HCT116 (cell line): ENCODE measurements at regions not wholly inside any gene's neighbourhood (a gene's known extent, or its start where the extent isn't known, plus 50 kb on each side); places are given as distances from the start of the nearest gene placed in this dataset.

Experiments
- ATAC-seq: fragments of 200-7000 bp; cut with Tn5 transposase; 2 replicates; pipeline ENCODE4 v1.9.1; 2020; ENCODE audit warnings: mild to moderate bottlenecking, moderate library complexity
- BruUV-seq: library from RNA; stranded (reverse); fragments of 400-500 nt; replicated peaks from 2 replicates; lab custom pipeline; 2021; lab: Mats Ljungman, UMichigan
- CTCF ChIA-PET: fragments of 300-600 bp; sonication (Branson Sonifier 250); formaldehyde crosslinking; loops from one replicate; lab custom pipeline; 2021; ENCODE audit warnings: antibody characterized with exemption; lab: Charles Lee
- POLR2A ChIA-PET: fragments of 300-600, 350-600 bp; sonication (Branson Sonifier 250); formaldehyde crosslinking; loops from one replicate; lab custom pipeline; 2021; ENCODE audit warnings: antibody characterized with exemption; lab: Charles Lee
- RAD21 ChIA-PET, 2 experiments: fragments of 300-600 bp; sonication (Branson Sonifier 250); formaldehyde crosslinking; loops; one replicate each; lab custom pipeline; 2023; ENCODE audit warnings: low total read pairs in 2 of 2; ENCODE audit not compliant: uncharacterized antibody in 2 of 2, unreplicated experiment in 2 of 2, low non-redundant PET in 1 of 2; lab: Charles Lee
- DNase-seq: peaks from one replicate; pipeline ENCODE4 v3.0.0-alpha.2; 2010; ENCODE audit warnings: low read depth, low spot score
- H2AFZ ChIP-seq: fragments of 200-600 bp; shearing (Covaris generic), sonication (generic); 2 replicates; pipeline ENCODE4 v1.6.1; 2017; ENCODE audit warnings: low read depth, mixed run types, mixed read lengths, antibody characterized with exemption, low read length; ENCODE audit not compliant: poor library complexity, severe bottlenecking
- H3K27ac ChIP-seq: 2 replicates; pipeline ENCODE4 v1.5.1; 2012; ENCODE audit warnings: low read depth, low read length
- H3K27me3 ChIP-seq: fragments of 200-600 bp; sonication (generic); 2 replicates; pipeline ENCODE4 v1.6.1; 2016; ENCODE audit warnings: mixed run types, low read length, mixed read lengths; ENCODE audit not compliant: insufficient read depth
- H3K36me3 ChIP-seq, 2 experiments: fragments of 200-500 bp in 1 of 2; fragments of 200-600 bp in 1 of 2; sonication (Bioruptor generic) in 1 of 2; sonication (generic) in 1 of 2; 2 replicates each; pipeline versions ENCODE4 v1.5.1 to v1.6.1; 2014 to 2016; ENCODE audit warnings: low read length in 2 of 2, inconsistent platforms in 1 of 2, mixed read lengths in 1 of 2, mixed run types in 1 of 2; ENCODE audit not compliant: insufficient read depth in 2 of 2, control insufficient read depth in 1 of 2
- H3K4me1 ChIP-seq, 2 experiments: fragments of 200-600 bp in 1 of 2; sonication (generic) in 1 of 2; 2 replicates each; pipeline versions ENCODE4 v1.5.1 to v1.6.1; 2012 to 2017; ENCODE audit warnings: low read length in 2 of 2, inconsistent platforms in 1 of 2, mild to moderate bottlenecking in 1 of 2, mixed read lengths in 1 of 2, mixed run types in 1 of 2, moderate library complexity in 1 of 2; ENCODE audit not compliant: insufficient read depth in 2 of 2, control insufficient read depth in 1 of 2
- H3K4me2 ChIP-seq: fragments of 200-600 bp; sonication (generic); 2 replicates; pipeline ENCODE4 v1.6.1; 2017; ENCODE audit warnings: mixed run types, low read length, mixed read lengths
- H3K4me3 ChIP-seq, 2 experiments: fragments of 200-600 bp in 1 of 2; sonication (generic) in 1 of 2; replicated peaks in 1 of 2; 2 replicates each; pipeline ENCODE4 v1.5.1; 2011 to 2016; ENCODE audit warnings: low read length in 2 of 2, control low read depth in 1 of 2, low read depth in 1 of 2, mild to moderate bottlenecking in 1 of 2, mixed read lengths in 1 of 2, mixed run types in 1 of 2
- H3K79me2 ChIP-seq: fragments of 200-600 bp; sonication (generic); 2 replicates; pipeline ENCODE4 v1.6.1; 2017; ENCODE audit warnings: mild to moderate bottlenecking, mixed run types, low read length, moderate library complexity, mixed read lengths; ENCODE audit not compliant: insufficient read depth
- H3K9ac ChIP-seq: fragments of 200-600 bp; sonication (generic); 2 replicates; pipeline ENCODE4 v1.6.1; 2016; ENCODE audit warnings: low read length, mixed read lengths
- H3K9me2 ChIP-seq: fragments of 200-600 bp; sonication (generic), shearing (Covaris generic); 2 replicates; pipeline ENCODE4 v1.6.1; 2017; ENCODE audit warnings: mixed run types, mild to moderate bottlenecking, moderate library complexity; ENCODE audit not compliant: insufficient read depth
- H3K9me3 ChIP-seq, 2 experiments: fragments of 200-500 bp in 1 of 2; fragments of 200-600 bp in 1 of 2; sonication (Bioruptor generic) in 1 of 2; sonication (generic) in 1 of 2; 2 replicates each; pipeline ENCODE4 v1.6.1; 2014 to 2017; ENCODE audit warnings: low read length in 2 of 2, mixed read lengths in 2 of 2, inconsistent platforms in 1 of 2, low read depth in 1 of 2, mild to moderate bottlenecking in 1 of 2, mixed run types in 1 of 2, moderate library complexity in 1 of 2; ENCODE audit not compliant: control insufficient read depth in 1 of 2, insufficient read depth in 1 of 2
- H4K20me1 ChIP-seq: fragments of 200-600 bp; sonication (generic), shearing (Covaris generic); 2 replicates; pipeline ENCODE4 v1.6.1; 2017; ENCODE audit warnings: mixed run types, mild to moderate bottlenecking, moderate library complexity; ENCODE audit not compliant: insufficient read depth
- EZH2 ChIP-seq: fragments of 200-600 bp; sonication (generic); IDR thresholded peaks from 2 replicates; pipeline ENCODE4 v1.6.1; 2017; ENCODE audit warnings: antibody characterized with exemption, mixed run types
- POLR2AphosphoS5 ChIP-seq: IDR thresholded peaks from 2 replicates; pipeline ENCODE4 v1.6.1; 2011; ENCODE audit warnings: mild to moderate bottlenecking, low read depth, low read length, moderate library complexity
- SIN3A ChIP-seq: IDR thresholded peaks from 2 replicates; pipeline ENCODE4 v1.6.1; 2012; ENCODE audit warnings: low read depth
- ZFX ChIP-seq: fragments of 450-650 bp; IDR thresholded peaks from 2 replicates; pipeline ENCODE4 v1.6.1; 2017
- intact Hi-C: fragments of 100-400 bp; cut with micrococcal nuclease; formaldehyde crosslinking; loops from 2 replicates; pipeline ENCODE4 v1.10.0; 2022
- TF ChIP-seq, protein P1 (sequence below): IDR thresholded peaks from 2 replicates; pipeline ENCODE4 v1.6.1; 2012
- TF ChIP-seq, protein P2 (sequence below): IDR thresholded peaks from 2 replicates; pipeline ENCODE4 v1.6.1; 2011; ENCODE audit warnings: mild to moderate bottlenecking, low read length, moderate library complexity; ENCODE audit not compliant: insufficient replicate concordance; ENCODE audit errors: extremely low read depth
- TF ChIP-seq, protein P3 (sequence below), 3 experiments: fragments of 200-600 bp in 1 of 3; sonication (generic) in 1 of 3; IDR thresholded peaks in 2 of 3; conservative IDR thresholded peaks in 1 of 3; 2 replicates each; pipeline ENCODE4 v1.5.1; 2012 to 2017; ENCODE audit warnings: low read depth in 2 of 3, low read length in 2 of 3, antibody characterized with exemption in 1 of 3, borderline replicate concordance in 1 of 3, control low read depth in 1 of 3, mild to moderate bottlenecking in 1 of 3, mixed read lengths in 1 of 3, mixed run types in 1 of 3, moderate library complexity in 1 of 3; ENCODE audit not compliant: insufficient read depth in 1 of 3

DNA sequence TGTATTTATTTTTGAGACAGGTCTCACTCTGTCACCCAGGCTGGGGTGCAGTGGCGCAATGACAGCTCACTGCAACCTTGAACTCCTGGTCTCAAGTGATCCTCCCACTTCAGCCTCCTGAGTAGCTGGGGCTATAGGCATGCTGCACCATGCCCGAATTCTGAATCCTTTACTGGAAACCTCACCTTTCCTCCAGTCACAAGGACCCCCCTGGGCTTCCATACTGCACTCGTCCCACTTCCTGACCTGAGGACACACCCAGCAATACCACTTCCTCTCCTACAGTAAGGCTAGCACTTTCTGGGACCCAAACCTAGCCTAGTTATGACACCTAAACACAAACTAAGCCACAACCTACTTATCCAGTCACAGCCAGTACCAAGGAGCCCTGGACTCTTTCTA, 68.2 kb downstream of the FAM217A start:
- Histone ChIP-seq H3K27ac (no peak overlapping the region), H3K27me3 (no peaks in the 10 kb centered on the region), H4K20me1 (no peaks in the 10 kb centered on the region), H3K9me2 (no peaks in the 10 kb centered on the region), H3K4me1 (peaks cover 0 to 9% of the 10 kb centered on the region in 2 experiments; a peak in 2 of 4 replicates), H3K36me3 (no peaks in the 10 kb centered on the region), H3K4me3 (no peak overlapping the region), H3K79me2 (peaks cover 52% of the 10 kb centered on the region), H3K9me3 (0 out of 4 replicates have a peak, but pooled peaks cover 0 to 5% of the 10 kb centered on the region in 2 experiments), H3K9ac (no peak overlapping the region), H3K4me2 (no peak overlapping the region), H2AFZ (no peak overlapping the region)
- DNase-seq (no peak), ATAC-seq (no peak)
- POLR2A ChIA-PET, result no interaction called here
- BruUV-seq, result no TSS peak
- no peak for TF ChIP-seq POLR2AphosphoS5
- no peak for TF ChIP-seq EZH2
- TF ChIP-seq, protein P1, sequence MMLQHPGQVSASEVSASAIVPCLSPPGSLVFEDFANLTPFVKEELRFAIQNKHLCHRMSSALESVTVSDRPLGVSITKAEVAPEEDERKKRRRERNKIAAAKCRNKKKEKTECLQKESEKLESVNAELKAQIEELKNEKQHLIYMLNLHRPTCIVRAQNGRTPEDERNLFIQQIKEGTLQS, result no peak
- TF ChIP-seq ZFX, result no peak
- TF ChIP-seq, protein P2, sequence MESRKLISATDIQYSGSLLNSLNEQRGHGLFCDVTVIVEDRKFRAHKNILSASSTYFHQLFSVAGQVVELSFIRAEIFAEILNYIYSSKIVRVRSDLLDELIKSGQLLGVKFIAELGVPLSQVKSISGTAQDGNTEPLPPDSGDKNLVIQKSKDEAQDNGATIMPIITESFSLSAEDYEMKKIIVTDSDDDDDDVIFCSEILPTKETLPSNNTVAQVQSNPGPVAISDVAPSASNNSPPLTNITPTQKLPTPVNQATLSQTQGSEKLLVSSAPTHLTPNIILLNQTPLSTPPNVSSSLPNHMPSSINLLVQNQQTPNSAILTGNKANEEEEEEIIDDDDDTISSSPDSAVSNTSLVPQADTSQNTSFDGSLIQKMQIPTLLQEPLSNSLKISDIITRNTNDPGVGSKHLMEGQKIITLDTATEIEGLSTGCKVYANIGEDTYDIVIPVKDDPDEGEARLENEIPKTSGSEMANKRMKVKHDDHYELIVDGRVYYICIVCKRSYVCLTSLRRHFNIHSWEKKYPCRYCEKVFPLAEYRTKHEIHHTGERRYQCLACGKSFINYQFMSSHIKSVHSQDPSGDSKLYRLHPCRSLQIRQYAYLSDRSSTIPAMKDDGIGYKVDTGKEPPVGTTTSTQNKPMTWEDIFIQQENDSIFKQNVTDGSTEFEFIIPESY, result no peak
- TF ChIP-seq, protein P3, sequence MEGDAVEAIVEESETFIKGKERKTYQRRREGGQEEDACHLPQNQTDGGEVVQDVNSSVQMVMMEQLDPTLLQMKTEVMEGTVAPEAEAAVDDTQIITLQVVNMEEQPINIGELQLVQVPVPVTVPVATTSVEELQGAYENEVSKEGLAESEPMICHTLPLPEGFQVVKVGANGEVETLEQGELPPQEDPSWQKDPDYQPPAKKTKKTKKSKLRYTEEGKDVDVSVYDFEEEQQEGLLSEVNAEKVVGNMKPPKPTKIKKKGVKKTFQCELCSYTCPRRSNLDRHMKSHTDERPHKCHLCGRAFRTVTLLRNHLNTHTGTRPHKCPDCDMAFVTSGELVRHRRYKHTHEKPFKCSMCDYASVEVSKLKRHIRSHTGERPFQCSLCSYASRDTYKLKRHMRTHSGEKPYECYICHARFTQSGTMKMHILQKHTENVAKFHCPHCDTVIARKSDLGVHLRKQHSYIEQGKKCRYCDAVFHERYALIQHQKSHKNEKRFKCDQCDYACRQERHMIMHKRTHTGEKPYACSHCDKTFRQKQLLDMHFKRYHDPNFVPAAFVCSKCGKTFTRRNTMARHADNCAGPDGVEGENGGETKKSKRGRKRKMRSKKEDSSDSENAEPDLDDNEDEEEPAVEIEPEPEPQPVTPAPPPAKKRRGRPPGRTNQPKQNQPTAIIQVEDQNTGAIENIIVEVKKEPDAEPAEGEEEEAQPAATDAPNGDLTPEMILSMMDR (IDR thresholded peaks at IDR 0.05 in 2 of 3, conservative IDR thresholded peaks at IDR 0.05 in 1 of 3; ENCODE audit: borderline replicate concordance in 1 of 3, insufficient read depth in 1 of 3, low read depth in 2 of 3, low read length in 2 of 3), result no peak
- TF ChIP-seq SIN3A, result no peak
- CTCF ChIA-PET, result no interaction called here
- intact Hi-C loops, result no loop called here
- RAD21 ChIA-PET, result no interaction called here
